ENCODE measurements at regions not wholly inside any gene's neighbourhood (a gene's known extent, or its start where the extent isn't known, plus 50 kb on each side); places are given as distances from the start of the nearest gene placed in this dataset.

DNA sequence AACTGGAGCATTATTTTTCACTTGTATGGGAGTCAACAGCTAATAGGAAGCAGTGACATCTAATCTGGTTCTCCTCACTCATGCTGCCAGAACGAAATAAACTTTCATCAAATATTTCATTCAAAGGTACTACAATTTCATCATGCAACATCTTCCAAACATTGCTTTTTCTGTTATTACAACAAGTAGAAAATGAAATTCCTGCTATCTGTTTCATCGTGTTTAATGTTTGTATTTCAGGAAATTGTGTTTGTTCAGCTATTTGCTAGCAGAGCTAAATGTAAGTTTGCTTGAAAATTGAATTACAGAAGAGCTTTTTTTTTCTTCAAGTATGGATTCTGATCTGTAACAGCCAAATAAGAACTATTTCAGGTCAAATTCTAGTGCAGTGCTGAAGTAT, 90.1 kb downstream of the SLITRK6 start:
- H3K9me3 ChIP-seq (ENCODE audit: control extremely low read depth in 1 of 3, control insufficient read depth in 2 of 3, insufficient read depth in 1 of 3, low read length in 2 of 3) = peaks cover 0 to 4% (median 0%) of the 10 kb centered on the region in 3 donors
- Mint-ChIP-seq H3K4me3 (no peak overlapping the region), H3K27me3 (no peaks in the 10 kb centered on the region), H3K27ac (no peak overlapping the region), H3K4me1 (no peaks in the 10 kb centered on the region), H3K9me3 (ENCODE audit: insufficient read depth) (no peaks in the 10 kb centered on the region)
- H3K4me2 ChIP-seq (replicated peaks; ENCODE audit: low read depth, low read length, poor library complexity, severe bottlenecking) = no peak overlapping the region
- no peaks in the 10 kb centered on the region for H3K36me3 ChIP-seq (replicated peaks in 1 of 2; ENCODE audit: control extremely low read depth in 1 of 2, control insufficient read depth in 1 of 2, extremely low read depth in 1 of 2, insufficient read depth in 2 of 2, low read length in 1 of 2)
- H3K27ac ChIP-seq (ENCODE audit: low read length in 2 of 2) = no peak overlapping the region
- DNase-seq = no peak
- H3K4me1 ChIP-seq (ENCODE audit: control insufficient read depth in 2 of 2, insufficient read depth in 2 of 2, low read length in 2 of 2) = no peaks in the 10 kb centered on the region
- 67% methylated on average over 1 of the region's 2 CpGs for WGBS (ENCODE audit: insufficient coverage)
- POLR2A ChIA-PET = no interaction called here
- no peaks in the 10 kb centered on the region for H4K20me1 ChIP-seq (ENCODE audit: control insufficient read depth, insufficient read depth, low read length, poor library complexity, severe bottlenecking)
- no peaks in the 10 kb centered on the region for H3K79me2 ChIP-seq (ENCODE audit: control insufficient read depth, insufficient read depth, low read length)
- TF ChIP-seq, protein P1, sequence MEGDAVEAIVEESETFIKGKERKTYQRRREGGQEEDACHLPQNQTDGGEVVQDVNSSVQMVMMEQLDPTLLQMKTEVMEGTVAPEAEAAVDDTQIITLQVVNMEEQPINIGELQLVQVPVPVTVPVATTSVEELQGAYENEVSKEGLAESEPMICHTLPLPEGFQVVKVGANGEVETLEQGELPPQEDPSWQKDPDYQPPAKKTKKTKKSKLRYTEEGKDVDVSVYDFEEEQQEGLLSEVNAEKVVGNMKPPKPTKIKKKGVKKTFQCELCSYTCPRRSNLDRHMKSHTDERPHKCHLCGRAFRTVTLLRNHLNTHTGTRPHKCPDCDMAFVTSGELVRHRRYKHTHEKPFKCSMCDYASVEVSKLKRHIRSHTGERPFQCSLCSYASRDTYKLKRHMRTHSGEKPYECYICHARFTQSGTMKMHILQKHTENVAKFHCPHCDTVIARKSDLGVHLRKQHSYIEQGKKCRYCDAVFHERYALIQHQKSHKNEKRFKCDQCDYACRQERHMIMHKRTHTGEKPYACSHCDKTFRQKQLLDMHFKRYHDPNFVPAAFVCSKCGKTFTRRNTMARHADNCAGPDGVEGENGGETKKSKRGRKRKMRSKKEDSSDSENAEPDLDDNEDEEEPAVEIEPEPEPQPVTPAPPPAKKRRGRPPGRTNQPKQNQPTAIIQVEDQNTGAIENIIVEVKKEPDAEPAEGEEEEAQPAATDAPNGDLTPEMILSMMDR (IDR thresholded peaks at IDR 0.05) = no peak
- TF ChIP-seq EZH2 (IDR thresholded peaks at IDR 0.05; ENCODE audit: borderline replicate concordance, insufficient read depth, low read depth, low read length, poor library complexity, severe bottlenecking) = no peak
- intact Hi-C loops (cut with micrococcal nuclease) = no loop called here
- CTCF ChIA-PET = no interaction called here
- H3K27me3 ChIP-seq (replicated peaks in 1 of 4; ENCODE audit: control extremely low read depth in 1 of 4, control insufficient read depth in 3 of 4, insufficient read depth in 4 of 4, low read length in 3 of 4) = no peaks in the 10 kb centered on the region
- H3K4me3 ChIP-seq (ENCODE audit: control extremely low read depth in 1 of 5, extremely low read depth in 1 of 5, insufficient read depth in 1 of 5, low read depth in 2 of 5, low read length in 4 of 5) = no peak overlapping the region
- H2AFZ ChIP-seq (ENCODE audit: insufficient read depth, low read depth, low read length, poor library complexity, severe bottlenecking) = no peak overlapping the region
- no peak for ATAC-seq (ENCODE audit: low read depth)
- H3K9ac ChIP-seq (ENCODE audit: low read length) = no peak overlapping the region

DNA sequence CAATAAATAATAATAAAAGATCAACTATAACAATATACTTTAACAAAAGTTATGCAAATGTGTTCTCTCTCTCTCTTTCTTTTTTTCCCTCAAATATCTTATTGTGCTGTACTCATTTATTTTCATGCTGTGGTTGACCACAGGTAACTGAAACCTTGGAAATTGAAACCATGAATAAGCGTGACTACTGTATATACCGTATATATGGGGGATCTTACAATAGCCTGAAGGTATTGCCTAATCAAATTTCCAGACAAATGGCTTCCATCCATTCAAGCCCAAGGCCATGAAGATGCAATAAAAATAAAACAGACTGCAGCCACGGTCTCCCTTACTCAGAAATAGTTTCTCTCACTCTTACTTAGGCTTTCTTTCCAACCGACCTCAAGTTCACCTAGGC, 98.3 kb downstream of the SLITRK6 start:
- TF ChIP-seq, protein P1 (IDR thresholded peaks at IDR 0.05) = no peak
- TF ChIP-seq EZH2 (IDR thresholded peaks at IDR 0.05; ENCODE audit: borderline replicate concordance, insufficient read depth, low read depth, low read length, poor library complexity, severe bottlenecking) = no peak
- Histone ChIP-seq H3K4me3 (ENCODE audit: control extremely low read depth in 1 of 5, extremely low read depth in 1 of 5, insufficient read depth in 1 of 5, low read depth in 2 of 5, low read length in 4 of 5) (no peak overlapping the region), H3K79me2 (ENCODE audit: control insufficient read depth, insufficient read depth, low read length) (no peaks in the 10 kb centered on the region), H3K9ac (ENCODE audit: low read length) (no peak overlapping the region), H3K9me3 (ENCODE audit: control extremely low read depth in 1 of 3, control insufficient read depth in 2 of 3, insufficient read depth in 1 of 3, low read length in 2 of 3) (peaks cover 0 to 7% (median 0%) of the 10 kb centered on the region in 3 donors), H3K27ac (ENCODE audit: low read length in 2 of 2) (no peak overlapping the region), H3K36me3 (replicated peaks in 1 of 2; ENCODE audit: control extremely low read depth in 1 of 2, control insufficient read depth in 1 of 2, extremely low read depth in 1 of 2, insufficient read depth in 2 of 2, low read length in 1 of 2) (no peaks in the 10 kb centered on the region), H4K20me1 (ENCODE audit: control insufficient read depth, insufficient read depth, low read length, poor library complexity, severe bottlenecking) (no peaks in the 10 kb centered on the region), H3K4me2 (replicated peaks; ENCODE audit: low read depth, low read length, poor library complexity, severe bottlenecking) (no peak overlapping the region), H3K27me3 (replicated peaks in 1 of 4; ENCODE audit: control extremely low read depth in 1 of 4, control insufficient read depth in 3 of 4, insufficient read depth in 4 of 4, low read length in 3 of 4) (no peaks in the 10 kb centered on the region), H3K4me1 (ENCODE audit: control insufficient read depth in 2 of 2, insufficient read depth in 2 of 2, low read length in 2 of 2) (no peaks in the 10 kb centered on the region), H2AFZ (ENCODE audit: insufficient read depth, low read depth, low read length, poor library complexity, severe bottlenecking) (no peak overlapping the region)
- Mint-ChIP-seq H3K4me1 (no peaks in the 10 kb centered on the region), H3K27ac (no peak overlapping the region), H3K9me3 (ENCODE audit: insufficient read depth) (peaks cover 3% of the 10 kb centered on the region), H3K4me3 (no peak overlapping the region), H3K27me3 (no peaks in the 10 kb centered on the region)
- DNase-seq (no peak), ATAC-seq (ENCODE audit: low read depth) (no peak)
- WGBS (ENCODE audit: insufficient coverage) = 80% methylated on average over 1 of the region's 4 CpGs
- intact Hi-C loops (cut with micrococcal nuclease) = no loop called here
- ChIA-PET POLR2A (no interaction called here), CTCF (no interaction called here)

All from B cell (primary cell).